SJSA1 (cell line): ENCODE measurements at regions not wholly inside any gene's neighbourhood (a gene's known extent, or its start where the extent isn't known, plus 50 kb on each side); places are given as distances from the start of the nearest gene placed in this dataset.

Experiments
- DNase-seq, 2 experiments: peaks; one replicate each; pipeline ENCODE4 v3.0.0-alpha.2; 2015 to 2020; ENCODE audit warnings: low spot score in 2 of 2, low read depth in 1 of 2
- H3K27ac ChIP-seq: fragments of 250-450 bp; sonication (Bioruptor Pico); 2 replicates; pipeline ENCODE4 v1.5.1; 2020; ENCODE audit warnings: mild to moderate bottlenecking, moderate library complexity
- H3K27me3 ChIP-seq: fragments of 250-450 bp; sonication (Bioruptor Pico); replicated peaks from 2 replicates; pipeline ENCODE4 v1.5.1; 2020; ENCODE audit warnings: mild to moderate bottlenecking, moderate library complexity
- H3K36me3 ChIP-seq: fragments of 250-450 bp; sonication (Bioruptor Pico); 2 replicates; pipeline ENCODE4 v1.5.1; 2020; ENCODE audit warnings: mild to moderate bottlenecking
- H3K4me1 ChIP-seq: fragments of 250-450 bp; sonication (Bioruptor Pico); replicated peaks from 2 replicates; pipeline ENCODE4 v1.6.1; 2021; ENCODE audit warnings: mild to moderate bottlenecking
- H3K4me3 ChIP-seq: fragments of 250-450 bp; sonication (Bioruptor Pico); 2 replicates; pipeline ENCODE4 v1.5.1; 2020; ENCODE audit warnings: mild to moderate bottlenecking
- H3K9me3 ChIP-seq: fragments of 250-450 bp; sonication (Bioruptor Pico); replicated peaks from 2 replicates; pipeline ENCODE4 v1.5.1; 2020; ENCODE audit warnings: mild to moderate bottlenecking

DNA sequence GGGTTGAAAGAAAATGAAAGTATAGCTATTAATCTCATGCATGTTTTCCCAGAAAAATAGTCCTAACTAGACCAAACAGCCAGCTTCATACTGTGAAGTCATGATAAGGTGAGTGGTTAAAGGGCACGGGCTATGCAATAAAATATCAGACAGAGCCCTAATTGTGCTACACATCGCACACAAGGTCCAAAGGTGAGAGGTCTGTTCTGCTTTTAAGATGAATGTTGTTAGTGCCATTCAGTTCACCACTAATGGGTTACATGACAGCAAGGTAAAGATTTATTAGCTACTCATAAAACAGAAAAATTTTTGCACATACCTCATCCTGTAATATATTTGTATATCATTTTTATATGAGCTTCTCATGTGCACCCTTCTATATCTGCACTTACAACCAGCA is 105.0 kb upstream of the STK17B start:
- H3K9me3 ChIP-seq: no peaks in the 10 kb centered on the region
- no peaks in the 10 kb centered on the region for H3K36me3 ChIP-seq
- no peaks in the 10 kb centered on the region for H3K27me3 ChIP-seq
- H3K4me1 ChIP-seq: peaks cover 48% of the 10 kb centered on the region
- DNase-seq: no peak
- no peak overlapping the region for H3K27ac ChIP-seq
- H3K4me3 ChIP-seq: no peak overlapping the region

DNA sequence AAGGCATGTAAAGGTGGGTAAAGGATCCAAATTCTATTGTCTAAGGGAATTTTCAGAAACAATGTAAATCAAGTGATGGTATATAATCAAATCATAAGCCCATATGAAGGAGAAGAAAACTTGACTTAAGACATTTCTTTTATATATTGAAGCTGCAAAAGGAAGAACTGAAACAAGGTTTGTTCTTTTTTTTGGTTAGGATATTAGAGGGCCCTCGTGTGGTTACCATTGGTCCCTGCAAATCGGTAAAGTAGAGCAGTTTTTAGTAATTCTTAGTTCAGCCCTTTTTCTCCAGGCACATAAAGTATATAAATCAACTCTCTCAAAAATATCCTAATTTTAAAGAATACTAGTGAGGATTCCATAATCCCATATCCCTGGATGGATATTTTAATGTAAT is 105.6 kb upstream of the STK17B start:
- no peak overlapping the region for H3K27ac ChIP-seq
- no peaks in the 10 kb centered on the region for H3K9me3 ChIP-seq
- no peak overlapping the region for H3K4me3 ChIP-seq
- no peak for DNase-seq
- peaks cover 48% of the 10 kb centered on the region for H3K4me1 ChIP-seq
- H3K27me3 ChIP-seq: no peaks in the 10 kb centered on the region
- no peaks in the 10 kb centered on the region for H3K36me3 ChIP-seq

DNA sequence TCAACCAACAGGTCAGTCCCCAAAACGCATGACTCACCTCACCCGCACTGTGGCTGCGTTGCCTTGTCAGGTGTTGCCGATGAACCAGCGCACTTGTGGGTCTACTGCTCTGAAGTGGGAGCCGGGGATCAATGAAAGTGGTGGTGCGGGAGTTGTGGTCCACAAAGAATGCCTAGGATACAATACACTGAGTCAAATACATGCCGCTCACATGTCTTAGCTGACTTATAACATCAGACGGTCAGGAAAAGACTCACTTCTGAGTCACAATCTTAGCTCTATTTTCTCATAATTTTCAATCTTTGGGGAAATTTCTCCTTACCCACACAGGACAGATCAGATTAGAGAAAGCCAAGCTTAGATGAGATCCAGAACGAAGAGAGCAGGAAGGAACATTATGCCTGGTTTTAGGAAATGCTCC is 107.1 kb upstream of the STK17B start:
- Histone ChIP-seq H3K27me3 (no peaks in the 10 kb centered on the region), H3K4me3 (no peak overlapping the region), H3K27ac (peak overlapping the region; percentile 11), H3K9me3 (no peaks in the 10 kb centered on the region), H3K4me1 (peaks cover 42% of the 10 kb centered on the region), H3K36me3 (no peaks in the 10 kb centered on the region)
- DNase-seq: peak in 1 of 2 experiments; percentile 44

DNA sequence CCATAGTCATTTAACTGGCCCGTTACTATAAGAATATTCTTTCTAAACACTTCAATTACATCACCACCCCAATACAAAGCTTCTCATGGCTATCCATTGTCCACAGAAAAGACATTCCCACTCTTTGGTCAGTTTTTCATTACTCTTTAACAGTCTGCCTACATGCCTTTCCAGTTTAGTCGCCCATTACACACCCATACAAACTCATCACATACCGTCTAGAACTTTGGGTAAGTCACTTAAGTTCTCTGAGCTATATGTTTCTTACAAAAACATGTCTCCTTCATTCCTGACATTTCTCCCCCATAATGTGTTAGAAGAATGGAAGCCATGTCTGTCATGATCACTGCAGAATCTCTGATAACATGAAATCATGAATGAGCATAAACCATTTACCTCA is 108.2 kb upstream of the STK17B start:
- Histone ChIP-seq H3K9me3 (no peaks in the 10 kb centered on the region), H3K27ac (no peak overlapping the region), H3K36me3 (no peaks in the 10 kb centered on the region), H3K4me1 (peaks cover 38% of the 10 kb centered on the region), H3K27me3 (no peaks in the 10 kb centered on the region), H3K4me3 (no peak overlapping the region)
- no peak for DNase-seq

DNA sequence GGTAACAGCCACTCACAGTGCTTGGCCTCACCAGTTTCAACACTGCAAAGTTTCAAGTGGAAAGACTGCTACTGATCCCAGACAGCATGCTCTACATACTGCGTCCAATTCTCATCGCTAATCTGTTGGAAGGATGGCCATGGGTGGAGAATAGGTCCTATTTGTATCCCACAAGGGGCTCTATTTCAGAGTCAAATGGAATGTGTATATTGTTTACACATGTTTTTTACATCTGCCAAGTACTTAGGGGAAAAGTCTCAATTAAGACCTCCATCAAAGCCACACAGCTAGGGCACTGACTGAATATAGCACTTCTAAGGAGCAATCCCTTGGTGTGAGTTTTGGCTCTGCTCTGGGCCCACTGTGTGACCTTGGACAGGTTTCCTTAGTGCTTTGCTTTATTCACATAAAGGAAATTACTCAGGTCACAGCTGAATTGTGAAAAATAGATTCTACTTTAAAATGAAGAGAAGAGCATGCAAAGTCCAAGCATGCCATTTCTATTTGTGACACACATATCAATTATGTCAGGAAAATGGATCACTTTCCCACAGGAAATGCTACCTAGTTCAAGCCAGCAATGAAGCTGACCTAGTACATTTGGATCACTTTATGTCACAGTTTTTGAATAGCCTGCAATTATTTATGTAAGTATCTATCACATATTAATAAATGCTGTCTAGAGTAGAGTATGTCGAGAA is 112.9 kb upstream of the STK17B start:
- H3K4me3 ChIP-seq: no peak overlapping the region
- no peaks in the 10 kb centered on the region; the same call in 1 of the 2 replicates for H3K9me3 ChIP-seq
- H3K27ac ChIP-seq: no peak overlapping the region; the same call in 1 of the 2 replicates
- peaks cover 24% of the 10 kb centered on the region for H3K4me1 ChIP-seq
- DNase-seq: no peak
- H3K36me3 ChIP-seq: no peaks in the 10 kb centered on the region
- no peaks in the 10 kb centered on the region for H3K27me3 ChIP-seq

DNA sequence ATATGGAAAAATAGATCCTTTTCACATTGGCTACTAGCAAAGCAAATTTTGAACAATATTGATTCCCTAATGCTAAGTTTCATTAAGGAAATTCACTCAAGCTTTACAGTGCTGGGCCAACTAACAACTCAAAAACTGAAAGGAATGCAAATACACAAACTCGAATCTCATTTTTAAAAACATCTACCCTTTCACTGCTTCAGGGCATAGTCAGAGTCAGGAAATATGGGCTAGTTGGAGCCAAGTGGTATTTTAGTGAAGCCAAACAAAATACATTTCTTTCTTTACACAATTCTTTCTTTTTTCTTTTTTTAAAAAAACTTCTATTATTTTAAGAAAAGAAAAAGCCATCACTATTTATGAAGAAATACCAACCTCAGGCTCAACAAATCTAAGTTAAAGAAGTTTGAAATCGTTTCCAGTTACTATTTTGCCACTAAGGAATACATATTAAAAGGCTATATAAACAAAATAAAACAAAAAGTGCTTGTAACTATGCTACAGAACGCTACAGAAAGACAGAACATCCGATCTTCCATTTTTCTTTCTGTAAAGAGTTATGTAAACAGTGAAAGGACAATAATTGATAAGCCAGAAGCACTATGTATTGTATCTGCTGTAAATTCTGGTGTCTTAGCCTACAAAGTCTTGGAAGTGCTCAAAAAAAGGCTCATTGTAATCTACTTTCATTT is 113.6 kb upstream of the STK17B start:
- no peaks in the 10 kb centered on the region; the same call in 1 of the 2 replicates for H3K9me3 ChIP-seq
- no peak for DNase-seq
- no peak overlapping the region; the same call in 1 of the 2 replicates for H3K27ac ChIP-seq
- no peak overlapping the region for H3K4me3 ChIP-seq
- H3K36me3 ChIP-seq: no peaks in the 10 kb centered on the region
- peaks cover 19% of the 10 kb centered on the region for H3K4me1 ChIP-seq
- H3K27me3 ChIP-seq: no peaks in the 10 kb centered on the region

DNA sequence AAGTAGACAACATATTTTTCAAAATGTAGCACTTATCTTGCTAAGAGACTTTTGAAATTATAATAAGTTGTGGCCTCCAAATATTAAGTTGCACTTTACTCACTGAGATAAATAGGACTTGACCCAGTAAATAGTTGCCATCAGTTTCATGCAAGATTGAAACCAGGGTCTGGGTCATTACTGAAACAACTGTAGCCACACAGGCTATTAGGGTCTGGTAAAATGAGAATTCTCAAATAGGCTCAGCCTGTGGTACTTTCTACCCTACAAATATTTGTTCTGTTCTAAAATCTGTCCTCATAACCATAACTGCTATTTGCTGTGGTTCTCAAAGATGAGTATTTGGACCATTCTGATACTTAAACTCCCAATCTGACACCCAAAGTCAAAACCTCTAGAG is 115.4 kb upstream of the STK17B start:
- Histone ChIP-seq H3K4me1 (peaks cover 29% of the 10 kb centered on the region), H3K27ac (no peak overlapping the region), H3K4me3 (no peak overlapping the region), H3K36me3 (no peaks in the 10 kb centered on the region), H3K9me3 (no peaks in the 10 kb centered on the region; the same call in 1 of the 2 replicates), H3K27me3 (no peaks in the 10 kb centered on the region)
- no peak for DNase-seq

DNA sequence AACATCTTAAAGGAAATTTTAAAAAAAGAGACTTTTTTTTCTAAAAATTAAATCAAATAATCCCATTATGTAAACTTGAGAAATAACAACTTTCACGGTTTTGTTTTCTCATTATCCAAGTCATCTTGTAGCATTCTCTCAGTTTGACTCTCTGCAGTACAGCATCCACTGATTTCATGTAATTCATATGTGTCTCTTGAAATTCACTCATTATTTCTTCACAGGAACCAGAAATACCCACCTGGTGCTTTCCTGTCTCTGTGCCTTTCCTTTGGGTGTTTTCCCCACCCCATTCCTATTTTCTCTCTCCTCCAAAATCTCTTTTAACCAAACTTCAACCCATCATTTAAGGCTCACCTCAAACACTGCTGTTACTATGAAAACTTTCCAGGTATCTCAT is 116.1 kb upstream of the STK17B start:
- no peaks in the 10 kb centered on the region for H3K36me3 ChIP-seq
- DNase-seq: no peak

DNA sequence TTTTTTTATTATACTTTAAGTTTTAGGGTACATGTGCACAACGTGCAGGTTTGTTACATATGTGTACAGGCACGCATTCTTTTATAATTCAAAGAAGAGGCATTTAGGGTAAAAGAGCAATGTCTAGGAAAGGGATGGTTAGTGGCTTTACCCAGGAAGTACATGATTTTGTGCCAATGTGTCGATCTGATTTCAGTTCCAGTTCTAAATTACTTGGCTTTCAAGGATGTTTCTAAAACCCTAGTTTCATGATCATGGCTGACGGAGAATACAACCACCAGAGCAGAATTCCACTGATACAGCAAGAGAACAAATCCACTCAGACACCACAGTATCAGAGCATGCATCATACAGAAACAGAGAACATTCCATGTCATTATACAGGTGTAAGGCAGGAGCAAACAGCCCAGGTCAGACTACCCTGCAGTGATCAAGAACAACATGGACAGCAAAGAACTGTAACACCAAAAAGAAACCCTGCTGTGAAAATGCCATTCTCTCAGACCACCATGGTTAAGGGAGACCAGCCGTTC is 116.7 kb upstream of the STK17B start:
- no peaks in the 10 kb centered on the region for H3K36me3 ChIP-seq
- no peak for DNase-seq
- no peak overlapping the region for H3K27ac ChIP-seq
- no peaks in the 10 kb centered on the region for H3K27me3 ChIP-seq
- no peaks in the 10 kb centered on the region; the same call in 1 of the 2 replicates for H3K9me3 ChIP-seq
- no peak overlapping the region for H3K4me3 ChIP-seq
- peaks cover 39% of the 10 kb centered on the region for H3K4me1 ChIP-seq

More for the DNA sequence above, 116.1 kb upstream of the STK17B start:
- no peak overlapping the region for H3K27ac ChIP-seq
- peaks cover 36% of the 10 kb centered on the region for H3K4me1 ChIP-seq
- H3K27me3 ChIP-seq: no peaks in the 10 kb centered on the region
- no peaks in the 10 kb centered on the region; the same call in 1 of the 2 replicates for H3K9me3 ChIP-seq
- no peak overlapping the region for H3K4me3 ChIP-seq

DNA sequence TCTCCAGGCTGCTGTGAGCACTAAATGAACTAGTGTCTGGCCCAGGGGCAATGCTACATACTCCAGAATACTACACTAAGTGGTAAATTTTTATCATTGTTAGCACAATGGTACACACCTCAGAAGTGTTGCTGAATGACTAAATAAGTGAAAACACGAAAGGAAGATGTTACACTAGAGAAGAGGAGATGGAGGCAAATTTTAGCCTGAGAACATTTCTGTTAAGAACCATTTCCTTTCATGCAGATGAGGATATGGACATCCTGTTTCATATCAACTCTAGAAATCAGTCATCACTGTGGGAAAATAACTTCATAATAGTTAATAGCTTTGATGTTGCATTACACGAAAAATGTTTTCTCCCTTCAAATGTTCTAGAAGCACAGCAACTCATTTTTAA is 117.6 kb upstream of the STK17B start:
- Histone ChIP-seq H3K27ac (no peak overlapping the region), H3K27me3 (no peaks in the 10 kb centered on the region), H3K4me1 (peaks cover 46% of the 10 kb centered on the region), H3K4me3 (no peak overlapping the region), H3K36me3 (no peaks in the 10 kb centered on the region), H3K9me3 (no peaks in the 10 kb centered on the region; the same call in 1 of the 2 replicates)
- DNase-seq: no peak

DNA sequence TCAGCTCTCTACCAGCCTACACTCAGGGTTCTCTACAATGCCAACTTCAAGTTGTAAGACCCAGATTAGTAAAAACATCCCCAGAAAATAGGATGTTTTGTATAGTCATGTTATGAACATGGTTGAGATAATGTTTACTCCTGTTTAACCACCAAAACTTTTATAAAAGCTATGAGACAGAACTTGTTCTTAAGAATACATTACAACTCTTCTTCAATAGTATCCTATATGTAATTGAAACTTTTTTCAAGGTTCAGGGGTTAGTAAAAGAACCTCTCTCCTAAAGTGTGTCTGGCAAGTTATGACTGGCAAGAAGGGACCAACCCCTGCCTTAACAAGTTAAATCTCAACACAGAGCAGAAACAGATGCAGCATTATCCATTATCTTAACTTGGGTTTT is 118.8 kb upstream of the STK17B start:
- no peak for DNase-seq
- no peaks in the 10 kb centered on the region for H3K27me3 ChIP-seq

DNA sequence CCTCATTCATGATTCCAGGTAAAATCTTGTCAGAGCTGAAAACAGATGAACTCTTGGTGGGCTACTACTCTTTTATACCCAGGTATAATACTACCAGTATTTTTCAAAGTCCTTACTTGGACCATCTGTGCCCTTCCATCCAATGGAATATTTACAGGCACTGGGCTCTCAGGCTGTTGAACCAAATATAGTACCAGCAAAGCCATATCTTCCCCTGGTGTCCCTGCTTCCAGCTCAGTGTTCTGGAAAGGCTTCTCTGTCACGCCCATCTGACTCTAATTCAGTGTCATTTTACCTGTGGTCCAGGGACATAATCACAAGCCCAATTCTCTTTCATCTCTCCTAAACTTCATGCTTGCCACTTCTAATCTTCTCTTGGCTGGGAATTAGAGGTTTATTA is 119.2 kb upstream of the STK17B start:
- Histone ChIP-seq H3K4me3 (no peak overlapping the region), H3K27ac (no peak overlapping the region), H3K9me3 (no peaks in the 10 kb centered on the region; the same call in 1 of the 2 replicates), H3K27me3 (no peaks in the 10 kb centered on the region), H3K4me1 (peaks cover 41% of the 10 kb centered on the region), H3K36me3 (no peaks in the 10 kb centered on the region)
- no peak for DNase-seq

More for the DNA sequence above, 118.8 kb upstream of the STK17B start:
- Histone ChIP-seq H3K9me3 (no peaks in the 10 kb centered on the region; the same call in 1 of the 2 replicates), H3K4me3 (no peak overlapping the region), H3K4me1 (peaks cover 45% of the 10 kb centered on the region), H3K36me3 (no peaks in the 10 kb centered on the region), H3K27ac (no peak overlapping the region)

DNA sequence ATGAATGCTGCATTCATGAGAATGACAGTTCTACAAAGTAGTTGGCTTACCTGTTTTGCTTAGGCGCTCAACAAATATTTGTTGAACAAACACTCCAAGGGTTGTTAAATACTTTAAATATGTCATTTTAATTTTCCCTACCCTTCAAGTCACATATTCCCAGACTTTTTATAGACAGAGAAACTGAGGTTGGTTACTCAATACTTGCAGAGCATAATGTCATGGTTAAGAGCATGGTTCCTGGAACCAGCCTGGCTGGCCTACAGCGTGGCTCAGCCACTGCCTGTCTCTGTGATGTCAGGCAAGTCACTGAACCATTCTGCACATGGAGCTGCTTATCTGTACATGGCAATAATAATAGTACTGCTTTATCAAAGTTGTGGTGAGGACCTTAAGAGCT is 120.0 kb upstream of the STK17B start:
- no peaks in the 10 kb centered on the region for H3K9me3 ChIP-seq
- no peaks in the 10 kb centered on the region for H3K27me3 ChIP-seq
- H3K4me1 ChIP-seq: peaks cover 38% of the 10 kb centered on the region
- no peak overlapping the region for H3K27ac ChIP-seq
- no peaks in the 10 kb centered on the region for H3K36me3 ChIP-seq
- no peak overlapping the region for H3K4me3 ChIP-seq
- DNase-seq: no peak
